GM12878 (cell line): ENCODE measurements at regions not wholly inside any gene's neighbourhood (a gene's known extent, or its start where the extent isn't known, plus 50 kb on each side); places are given as distances from the start of the nearest gene placed in this dataset.

Source experiments
- ATAC-seq: fragments of 200-7000 bp; cut with Tn5 transposase; 3 replicates; pipeline ENCODE4 v1.9.1; 2020; ENCODE audit warnings: mild to moderate bottlenecking, moderate library complexity
- BruUV-seq: library from RNA; stranded (reverse); fragments of 400-500 nt; replicated peaks from 2 replicates; lab custom pipeline; 2021; lab: Mats Ljungman, UMichigan
- CTCF ChIA-PET: fragments of 300-600 bp; sonication (Branson Sonifier 250); formaldehyde crosslinking; extraction: SDS; loops from one replicate; lab custom pipeline; 2021; ENCODE audit warnings: inconsistent platforms; lab: Yijun Ruan, JAX
- POLR2A ChIA-PET: fragments of 350-600 bp; formaldehyde crosslinking; extraction: SDS; loops from one replicate; lab custom pipeline; 2021; ENCODE audit warnings: inconsistent platforms; lab: Charles Lee
- RAD21 ChIA-PET: fragments of 300-600 bp; sonication (Branson Sonifier 250); formaldehyde crosslinking; loops from one replicate; lab custom pipeline; 2023; ENCODE audit warnings: antibody characterized with exemption; ENCODE audit not compliant: unreplicated experiment; lab: Charles Lee
- SMC1A ChIA-PET: fragments of 300-600 bp; sonication (Branson Sonifier 250); formaldehyde crosslinking; loops from one replicate; lab custom pipeline; 2023; ENCODE audit not compliant: unreplicated experiment, uncharacterized antibody; lab: Charles Lee
- DNase-seq: peaks from one replicate; pipeline ENCODE4 v3.0.0-alpha.2; 2011; ENCODE audit warnings: low read depth, low spot score
- FAIRE-seq: peaks from 3 replicates; lab custom pipeline; 2011; peaks lifted over from hg19 to GRCh38; lab: Jason Lieb, UNC
- H2AFZ ChIP-seq: 2 replicates; pipeline ENCODE4 v1.6.0; 2011; ENCODE audit warnings: low read depth, low read length, control low read depth; ENCODE audit not compliant: control insufficient read depth
- H3K27ac ChIP-seq: 2 replicates; pipeline ENCODE4 v1.5.1; 2011; ENCODE audit warnings: control low read depth; ENCODE audit not compliant: control insufficient read depth, insufficient read depth
- H3K27me3 ChIP-seq, 2 experiments: replicated peaks in 1 of 2; 2 replicates each; pipeline versions ENCODE4 v1.6.0 to v1.6.1; 2011; ENCODE audit warnings: low read length in 1 of 2; ENCODE audit not compliant: control insufficient read depth in 2 of 2, insufficient read depth in 2 of 2
- H3K36me3 ChIP-seq, 2 experiments: 2 replicates each; pipeline ENCODE4 v1.5.1; 2011; ENCODE audit warnings: low read length in 1 of 2; ENCODE audit not compliant: control insufficient read depth in 2 of 2, insufficient read depth in 2 of 2
- H3K4me1 ChIP-seq: 2 replicates; pipeline ENCODE4 v1.6.1; 2011; ENCODE audit warnings: mild to moderate bottlenecking, low read length, moderate library complexity, mixed read lengths; ENCODE audit not compliant: control insufficient read depth, insufficient read depth
- H3K4me2 ChIP-seq: 2 replicates; pipeline ENCODE4 v1.6.0; 2011; ENCODE audit warnings: control low read depth; ENCODE audit not compliant: control insufficient read depth, insufficient read depth
- H3K4me3 ChIP-seq: fragments of 200-600 bp; sonication (generic); 2 replicates; pipeline ENCODE4 v1.5.1; 2016
- H3K79me2 ChIP-seq: 2 replicates; pipeline ENCODE4 v1.6.0; 2011; ENCODE audit warnings: low read length; ENCODE audit not compliant: control insufficient read depth, insufficient read depth
- H3K9ac ChIP-seq: 2 replicates; pipeline ENCODE4 v1.8.0; 2011; ENCODE audit warnings: low read length, control low read depth, mixed read lengths; ENCODE audit not compliant: control insufficient read depth, insufficient read depth
- H3K9me3 ChIP-seq: replicated peaks from 3 replicates; pipeline ENCODE4 v1.5.1; 2011; ENCODE audit warnings: mild to moderate bottlenecking, low read length; ENCODE audit not compliant: control insufficient read depth, insufficient read depth
- H4K20me1 ChIP-seq: 2 replicates; pipeline ENCODE4 v1.6.0; 2011; ENCODE audit not compliant: control insufficient read depth, insufficient read depth
- CBFB ChIP-seq: IDR thresholded peaks from 2 replicates; pipeline ENCODE4 v1.6.1; 2016; ENCODE audit warnings: antibody characterized with exemption, low read depth
- CHD2 ChIP-seq: IDR thresholded peaks from 2 replicates; pipeline ENCODE4 v1.6.1; 2011; ENCODE audit warnings: low read depth, low read length, improper control_type of control experiment, borderline replicate concordance
- FOXM1 ChIP-seq: IDR thresholded peaks from 2 replicates; pipeline ENCODE4 v1.6.1; 2012; ENCODE audit warnings: low read depth, mild to moderate bottlenecking, inconsistent platforms, low read length, moderate library complexity
- NR2F1 ChIP-seq: fragments of 450-650 bp; conservative IDR thresholded peaks from 2 replicates; pipeline ENCODE4 v1.6.1; 2017; ENCODE audit warnings: mild to moderate bottlenecking
- SMAD1 ChIP-seq: fragments of 450-650 bp; IDR thresholded peaks from 2 replicates; pipeline ENCODE4 v1.6.1; 2018; ENCODE audit warnings: mild to moderate bottlenecking, low read depth; ENCODE audit not compliant: partially characterized antibody
- STAT1 ChIP-seq: fragments of 450-650 bp; conservative IDR thresholded peaks from 2 replicates; pipeline ENCODE4 v1.6.1; 2014; ENCODE audit warnings: antibody characterized with exemption, mild to moderate bottlenecking
- SUZ12 ChIP-seq: fragments of 200-600 bp; sonication (generic); IDR thresholded peaks from one replicate; pipeline ENCODE4 v1.6.1; 2018; ENCODE audit warnings: antibody characterized with exemption, mild to moderate bottlenecking; ENCODE audit not compliant: unreplicated experiment
- ZNF217 ChIP-seq: fragments of 450-650 bp; IDR thresholded peaks from 2 replicates; pipeline ENCODE4 v1.6.1; 2017; ENCODE audit warnings: antibody characterized with exemption, mild to moderate bottlenecking
- ZNF274 ChIP-seq: IDR thresholded peaks from one replicate; pipeline ENCODE4 v1.8.0; 2011; ENCODE audit not compliant: insufficient read length, insufficient read depth
- ZNF622 ChIP-seq: fragments of 450-650 bp; IDR thresholded peaks from 2 replicates; pipeline ENCODE4 v1.6.1; 2017; ENCODE audit warnings: mild to moderate bottlenecking, inconsistent platforms
- ZSCAN29 ChIP-seq: fragments of 450-650 bp; IDR thresholded peaks from 2 replicates; pipeline ENCODE4 v1.6.1; 2017; ENCODE audit warnings: mild to moderate bottlenecking, moderate library complexity
- in situ Hi-C: fragments of 300-500 bp; cut with MboI; formaldehyde crosslinking; loops from 9 replicates; pipeline ENCODE4 v1.14.3; 2018; ENCODE audit warnings: mixed read lengths
- intact Hi-C: fragments of 100-400 bp; cut with micrococcal nuclease; formaldehyde crosslinking; loops from one replicate; pipeline ENCODE4 v1.14.2; 2022; ENCODE audit not compliant: unreplicated experiment

DNA sequence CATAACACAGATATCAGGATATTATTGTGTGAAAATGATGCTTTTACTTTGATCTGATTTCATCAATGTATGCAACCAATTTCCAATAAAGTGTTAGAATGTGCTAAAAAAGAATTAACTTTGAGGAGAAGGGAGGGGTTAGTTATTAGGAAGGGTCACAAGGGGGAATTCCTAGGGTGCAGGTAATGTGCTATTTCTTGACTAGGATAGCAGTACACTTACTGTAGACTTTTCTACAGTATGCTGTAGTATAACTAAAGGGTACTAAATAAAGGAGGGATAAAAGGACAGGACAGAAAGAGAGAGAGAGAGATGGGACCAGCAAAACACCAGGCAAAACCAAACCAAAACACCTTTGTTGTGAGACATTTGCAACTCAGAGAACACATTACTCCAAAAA is 121.4 kb upstream of the RAP1B start:
- BruUV-seq = no TSS peak
- DNase-seq (no peak), ATAC-seq (no peak), FAIRE-seq (no peak)
- no peak overlapping the region for H2AFZ ChIP-seq
- H3K9me3 ChIP-seq = no peaks in the 10 kb centered on the region; the same call in 2 of the 3 replicates
- intact Hi-C loops = no loop called here
- ChIA-PET RAD21 (no interaction called here), SMC1A (interaction anchor here (0.7 to 2.3 kb wide), 4 partner anchors 10 to 74 kb away, joined by 3 to 15 read pairs (median 4); no protein-coding TSS in a partner anchor), CTCF (interaction anchor here (0.6 to 1.4 kb wide), 4 partner anchors 11 to 68 kb away, joined by 3 to 6 read pairs (median 3); no protein-coding TSS in a partner anchor), POLR2A (interaction anchor here (0.6 kb wide), 1 partner anchor 43 kb away, joined by 6 read pairs; no protein-coding TSS in a partner anchor)
- no peaks in the 10 kb centered on the region for H4K20me1 ChIP-seq
- no peaks in the 10 kb centered on the region for H3K36me3 ChIP-seq
- H3K9ac ChIP-seq = no peak overlapping the region
- H3K4me1 ChIP-seq = no peaks in the 10 kb centered on the region
- in situ Hi-C loops = no loop called here
- no peak overlapping the region for H3K4me2 ChIP-seq
- no peak overlapping the region for H3K4me3 ChIP-seq
- no peaks in the 10 kb centered on the region for H3K79me2 ChIP-seq
- no peaks in the 10 kb centered on the region for H3K27me3 ChIP-seq
- H3K27ac ChIP-seq = no peak overlapping the region
- TF ChIP-seq NR2F1 (no peak), SUZ12 (no peak), STAT1 (no peak), ZSCAN29 (no peak), ZNF274 (no peak), CBFB (no peak), CHD2 (no peak), ZNF622 (no peak), SMAD1 (no peak), ZNF217 (no peak), FOXM1 (no peak)
